ENCODE measurements at regions not wholly inside any gene's neighbourhood (a gene's known extent, or its start where the extent isn't known, plus 50 kb on each side); places are given as distances from the start of the nearest gene placed in this dataset.

GRCh38 chr6:105667056-105667455 lies 264.2 kb upstream of the PREP start:
- TF ChIP-seq CTCF (IDR thresholded peaks at IDR 0.05 in 4 of 5, conservative IDR thresholded peaks at IDR 0.05 in 1 of 5) (no peak), POLR2A (IDR thresholded peaks at IDR 0.05) (no peak)

Data from gastrocnemius medialis (tissue), 4 donors.